ENCODE measurements at regions not wholly inside any gene's neighbourhood (a gene's known extent, or its start where the extent isn't known, plus 50 kb on each side); places are given as distances from the start of the nearest gene placed in this dataset.
"Not testable (repeated sequence)": the region's sequence is repeated elsewhere in the genome, so short reads cannot be mapped to it uniquely, and the experiment has no call there.

- TF ChIP-seq EZH2 (IDR thresholded peaks at IDR 0.05; ENCODE audit: borderline replicate concordance, low read depth, low read length, poor library complexity, severe bottlenecking) = no peak
- no peak for TF ChIP-seq CTCF (conservative IDR thresholded peaks at IDR 0.05; ENCODE audit: low read depth, low read length)
- no peaks in the 10 kb centered on the region for H3K36me3 ChIP-seq (ENCODE audit: insufficient read depth, low read length, poor library complexity, severe bottlenecking)
- no peak overlapping the region for H3K4me3 ChIP-seq (ENCODE audit: low read depth, low read length, poor library complexity, severe bottlenecking)
- no peak for DNase-seq (ENCODE audit: low spot score)
- no TSS peak for BruUV-seq (replicated peaks)
- intact Hi-C loops (cut with micrococcal nuclease; ENCODE audit: unreplicated experiment) = no loop called here
- no peaks in the 10 kb centered on the region for H3K9me3 ChIP-seq (ENCODE audit: low read depth, low read length, poor library complexity, severe bottlenecking)
- H3K27ac ChIP-seq (ENCODE audit: low read depth, low read length, poor library complexity, severe bottlenecking) = no peak overlapping the region
- POLR2A ChIA-PET (ENCODE audit: low non-redundant PET) = no interaction called here
- peaks cover 40% of the 10 kb centered on the region for H3K4me1 ChIP-seq (ENCODE audit: insufficient read depth, low read length, poor library complexity, severe bottlenecking)
- H3K27me3 ChIP-seq (replicated peaks; ENCODE audit: insufficient read depth, low read depth, low read length, poor library complexity) = no peaks in the 10 kb centered on the region
- CTCF ChIA-PET = no interaction called here
Observed at GRCh38 chr12:107378609-107379008, 285.3 kb upstream of the CRY1 start.

- intact Hi-C loops (cut with micrococcal nuclease; ENCODE audit: unreplicated experiment); POLR2A ChIA-PET (ENCODE audit: low non-redundant PET); H3K27me3 ChIP-seq (replicated peaks; ENCODE audit: insufficient read depth, low read depth, low read length, poor library complexity); H3K9me3 ChIP-seq (ENCODE audit: low read depth, low read length, poor library complexity, severe bottlenecking); CTCF ChIA-PET; H3K4me3 ChIP-seq (ENCODE audit: low read depth, low read length, poor library complexity, severe bottlenecking); BruUV-seq (replicated peaks); H3K27ac ChIP-seq (ENCODE audit: low read depth, low read length, poor library complexity, severe bottlenecking); DNase-seq (ENCODE audit: low spot score); H3K36me3 ChIP-seq (ENCODE audit: insufficient read depth, low read length, poor library complexity, severe bottlenecking): not testable (repeated sequence)
- H3K4me1 ChIP-seq (ENCODE audit: insufficient read depth, low read length, poor library complexity, severe bottlenecking) = peaks cover 33% of the 10 kb centered on the region
Observed at GRCh38 chr12:107379142-107379851, 285.9 kb upstream of the CRY1 start.

GRCh38 chr12:107379852-107380567, 286.7 kb upstream of the CRY1 start:
- intact Hi-C loops (cut with micrococcal nuclease; ENCODE audit: unreplicated experiment) = no loop called here
- Histone ChIP-seq H3K9me3 (ENCODE audit: low read depth, low read length, poor library complexity, severe bottlenecking) (no peaks in the 10 kb centered on the region), H3K4me1 (ENCODE audit: insufficient read depth, low read length, poor library complexity, severe bottlenecking) (peaks cover 27% of the 10 kb centered on the region), H3K4me3 (ENCODE audit: low read depth, low read length, poor library complexity, severe bottlenecking) (no peak overlapping the region), H3K27me3 (replicated peaks; ENCODE audit: insufficient read depth, low read depth, low read length, poor library complexity) (no peaks in the 10 kb centered on the region), H3K36me3 (ENCODE audit: insufficient read depth, low read length, poor library complexity, severe bottlenecking) (no peaks in the 10 kb centered on the region), H3K27ac (ENCODE audit: low read depth, low read length, poor library complexity, severe bottlenecking) (no peak overlapping the region)
- ChIA-PET POLR2A (ENCODE audit: low non-redundant PET) (no interaction called here), CTCF (no interaction called here)
- BruUV-seq (replicated peaks) = no TSS peak
- peak; percentile 51 for DNase-seq (ENCODE audit: low spot score)
- no peak for TF ChIP-seq EZH2 (IDR thresholded peaks at IDR 0.05; ENCODE audit: borderline replicate concordance, low read depth, low read length, poor library complexity, severe bottlenecking)
- no peak for TF ChIP-seq CTCF (conservative IDR thresholded peaks at IDR 0.05; ENCODE audit: low read depth, low read length)
